Small intestine (tissue), 7 donors: ENCODE measurements at regions not wholly inside any gene's neighbourhood (a gene's known extent, or its start where the extent isn't known, plus 50 kb on each side); places are given as distances from the start of the nearest gene placed in this dataset.
A peak's percentile ranks its signal among the peaks of the same experiment; 100 is the strongest.
"Not testable (repeated sequence)": the region's sequence is repeated elsewhere in the genome, so short reads cannot be mapped to it uniquely, and the experiment has no call there.

Experiments used
- DNase-seq, 2 donors: peaks; one replicate each; pipeline versions ENCODE4 v3.0.0 to v3.0.0-alpha.2; 2013
- FAIRE-seq: peaks from 2 replicates; lab custom pipeline; 2012; peaks lifted over from hg19 to GRCh38; lab: Jason Lieb, UNC
- H3K27ac ChIP-seq, 3 donors: one replicate each; pipeline ENCODE4 v1.5.1; 2013; ENCODE audit warnings: low read length in 2 of 3, mild to moderate bottlenecking in 2 of 3, control low read depth in 1 of 3, inconsistent platforms in 1 of 3, low read depth in 1 of 3, moderate library complexity in 1 of 3
- H3K27me3 ChIP-seq, 3 donors: one replicate each; pipeline ENCODE4 v1.6.1; 2013; ENCODE audit warnings: low read length in 3 of 3, inconsistent platforms in 1 of 3; ENCODE audit not compliant: control insufficient read depth in 3 of 3, insufficient read depth in 3 of 3
- H3K36me3 ChIP-seq, 3 donors: one replicate each; pipeline ENCODE4 v1.6.1; 2013; ENCODE audit warnings: low read length in 3 of 3, inconsistent platforms in 1 of 3, low read depth in 1 of 3, mild to moderate bottlenecking in 1 of 3, moderate library complexity in 1 of 3; ENCODE audit not compliant: control insufficient read depth in 3 of 3, insufficient read depth in 2 of 3
- H3K4me1 ChIP-seq, 3 donors: one replicate each; pipeline ENCODE4 v1.6.1; 2013; ENCODE audit warnings: low read length in 2 of 3, inconsistent platforms in 1 of 3, low read depth in 1 of 3, mild to moderate bottlenecking in 1 of 3, moderate library complexity in 1 of 3; ENCODE audit not compliant: control insufficient read depth in 3 of 3, insufficient read depth in 2 of 3
- H3K4me3 ChIP-seq, 3 donors: one replicate each; pipeline ENCODE4 v1.5.1; 2013; ENCODE audit warnings: low read length in 3 of 3, control low read depth in 1 of 3, inconsistent platforms in 1 of 3, low read depth in 1 of 3, mild to moderate bottlenecking in 1 of 3, moderate library complexity in 1 of 3
- H3K9me3 ChIP-seq, 2 donors: one replicate each; pipeline ENCODE4 v1.6.1; 2013; ENCODE audit warnings: low read depth in 1 of 2, low read length in 1 of 2; ENCODE audit not compliant: control insufficient read depth in 2 of 2, insufficient read depth in 1 of 2
- WGBS, 3 donors: extraction: QIAGEN DNeasy Blood & Tissue Kit; methylation state at CpG; one replicate each; pipeline ENCODE4 v1.1.7; 2013; 5-methylcytosine and 5-hydroxymethylcytosine counted together
- donor health status: healthy with polysubstance abuse.
- donor health status: control.
- donor health status: control.
- donor health status: Bipolar disorder and iron deficiency.
- donor health status: healthy.

- Histone ChIP-seq H3K27me3 (no peaks in the 10 kb centered on the region), H3K4me3 (no peak overlapping the region), H3K9me3 (peaks cover 0 to 11% of the 10 kb centered on the region in 2 donors), H3K27ac (no peak overlapping the region), H3K4me1 (no peaks in the 10 kb centered on the region), H3K36me3 (no peaks in the 10 kb centered on the region)
- no peak for DNase-seq
- no peak for FAIRE-seq
Observed at GRCh38 chr7:124120911-124121310, 88.0 kb upstream of the TMEM229A start.

- Histone ChIP-seq H3K36me3 (no peaks in the 10 kb centered on the region), H3K27ac (no peak overlapping the region), H3K27me3 (no peaks in the 10 kb centered on the region), H3K9me3 (peaks cover 0 to 4% of the 10 kb centered on the region in 2 donors), H3K4me3 (no peak overlapping the region), H3K4me1 (no peaks in the 10 kb centered on the region)
- WGBS, 3 donors: 8 to 36% (median 32%) methylated on average over 1 of the region's 1 CpG
- FAIRE-seq (no peak), DNase-seq (peak in 1 of 2 donors; percentile 5)
Observed at GRCh38 chr7:124113045-124113444, 80.2 kb upstream of the TMEM229A start.

- Histone ChIP-seq H3K9me3 (peaks cover 0 to 7% of the 10 kb centered on the region in 2 donors), H3K36me3 (no peaks in the 10 kb centered on the region), H3K27me3 (no peaks in the 10 kb centered on the region), H3K27ac (no peak overlapping the region), H3K4me3 (no peak overlapping the region), H3K4me1 (no peaks in the 10 kb centered on the region)
- DNase-seq: no peak
- no peak for FAIRE-seq
- WGBS, 3 donors: 43 to 46% (median 46%) methylated on average over 2 of the region's 2 CpGs
Observed at GRCh38 chr7:124106575-124106974, 73.7 kb upstream of the TMEM229A start.

- no peak overlapping the region for H3K4me3 ChIP-seq
- FAIRE-seq (no peak), DNase-seq (peak; percentile 44 to 49)
- H3K9me3 ChIP-seq: peaks cover 0 to 7% of the 10 kb centered on the region in 2 donors
- H3K4me1 ChIP-seq: peaks cover 0 to 4% (median 0%) of the 10 kb centered on the region in 3 donors
- no peaks in the 10 kb centered on the region for H3K27me3 ChIP-seq
- H3K27ac ChIP-seq: no peak overlapping the region
- H3K36me3 ChIP-seq: no peaks in the 10 kb centered on the region
- WGBS, 3 donors: 15 to 27% (median 17%) methylated on average over 5 of the region's 5 CpGs
Observed at GRCh38 chr7:124101173-124101768, 68.4 kb upstream of the TMEM229A start.

GRCh38 chr7:124100190-124100589 lies 67.3 kb upstream of the TMEM229A start:
- no peaks in the 10 kb centered on the region for H3K27me3 ChIP-seq
- H3K4me1 ChIP-seq: peaks cover 0 to 4% (median 0%) of the 10 kb centered on the region in 3 donors
- no peaks in the 10 kb centered on the region for H3K36me3 ChIP-seq
- WGBS, 3 donors: 86 to 91% (median 91%) methylated on average over 3 of the region's 3 CpGs
- peaks cover 0 to 7% of the 10 kb centered on the region in 2 donors for H3K9me3 ChIP-seq
- no peak overlapping the region for H3K27ac ChIP-seq
- DNase-seq (no peak), FAIRE-seq (no peak)
- no peak overlapping the region for H3K4me3 ChIP-seq

- FAIRE-seq, H3K4me1 ChIP-seq, DNase-seq, H3K4me3 ChIP-seq, H3K27me3 ChIP-seq, H3K36me3 ChIP-seq, H3K27ac ChIP-seq, H3K9me3 ChIP-seq: not testable (repeated sequence)
- 85 to 88% (median 86%) methylated on average over 9 to 10 of the region's 10 CpGs for WGBS, 3 donors
Observed at GRCh38 chr7:124099585-124099984, 66.7 kb upstream of the TMEM229A start.

- no peak for DNase-seq
- FAIRE-seq: no peak
- Histone ChIP-seq H3K27me3 (no peaks in the 10 kb centered on the region), H3K27ac (no peak overlapping the region), H3K4me1 (peaks cover 2 to 8% (median 3%) of the 10 kb centered on the region in 3 donors), H3K36me3 (no peaks in the 10 kb centered on the region), H3K9me3 (peaks cover 0 to 3% of the 10 kb centered on the region in 2 donors), H3K4me3 (no peak overlapping the region)
- WGBS, 3 donors: 55 to 65% (median 58%) methylated on average over 2 of the region's 2 CpGs
Observed at GRCh38 chr7:124089621-124090020, 56.8 kb upstream of the TMEM229A start.

- Histone ChIP-seq H3K36me3 (no peaks in the 10 kb centered on the region), H3K27ac (no peak overlapping the region), H3K27me3 (no peaks in the 10 kb centered on the region), H3K9me3 (peaks cover 0 to 3% of the 10 kb centered on the region in 2 donors), H3K4me1 (peaks cover 2 to 10% (median 3%) of the 10 kb centered on the region in 3 donors), H3K4me3 (no peak overlapping the region)
- FAIRE-seq: no peak
- WGBS, 3 donors: 75 to 83% (median 77%) methylated on average over 1 of the region's 1 CpG
- DNase-seq: no peak
Observed at GRCh38 chr7:124088590-124088989, 55.7 kb upstream of the TMEM229A start.

GRCh38 chr7:124086843-124087242 lies 54.0 kb upstream of the TMEM229A start:
- FAIRE-seq: no peak

More at GRCh38 chr7:124086843-124087242, 54.0 kb upstream of the TMEM229A start:
- Histone ChIP-seq H3K27ac (no peak overlapping the region), H3K27me3 (no peaks in the 10 kb centered on the region), H3K4me3 (no peak overlapping the region), H3K4me1 (peaks cover 2 to 10% (median 3%) of the 10 kb centered on the region in 3 donors), H3K9me3 (peaks cover 0 to 3% of the 10 kb centered on the region in 2 donors), H3K36me3 (no peaks in the 10 kb centered on the region)
- WGBS, 3 donors: 11 to 39% (median 35%) methylated on average over 2 of the region's 2 CpGs
- peak in 1 of 2 donors; percentile 7 for DNase-seq
